ENCODE measurements at regions not wholly inside any gene's neighbourhood (a gene's known extent, or its start where the extent isn't known, plus 50 kb on each side); places are given as distances from the start of the nearest gene placed in this dataset.

- ChIA-PET CTCF (interaction anchor here (0.6 kb wide), 1 partner anchor 170 kb away, joined by 8 read pairs; no protein-coding TSS in a partner anchor), POLR2A (ENCODE audit: low non-redundant PET) (no interaction called here)
- no peak for DNase-seq (ENCODE audit: low spot score)
- no peak overlapping the region for H3K27ac ChIP-seq
- TF ChIP-seq, protein P1, sequence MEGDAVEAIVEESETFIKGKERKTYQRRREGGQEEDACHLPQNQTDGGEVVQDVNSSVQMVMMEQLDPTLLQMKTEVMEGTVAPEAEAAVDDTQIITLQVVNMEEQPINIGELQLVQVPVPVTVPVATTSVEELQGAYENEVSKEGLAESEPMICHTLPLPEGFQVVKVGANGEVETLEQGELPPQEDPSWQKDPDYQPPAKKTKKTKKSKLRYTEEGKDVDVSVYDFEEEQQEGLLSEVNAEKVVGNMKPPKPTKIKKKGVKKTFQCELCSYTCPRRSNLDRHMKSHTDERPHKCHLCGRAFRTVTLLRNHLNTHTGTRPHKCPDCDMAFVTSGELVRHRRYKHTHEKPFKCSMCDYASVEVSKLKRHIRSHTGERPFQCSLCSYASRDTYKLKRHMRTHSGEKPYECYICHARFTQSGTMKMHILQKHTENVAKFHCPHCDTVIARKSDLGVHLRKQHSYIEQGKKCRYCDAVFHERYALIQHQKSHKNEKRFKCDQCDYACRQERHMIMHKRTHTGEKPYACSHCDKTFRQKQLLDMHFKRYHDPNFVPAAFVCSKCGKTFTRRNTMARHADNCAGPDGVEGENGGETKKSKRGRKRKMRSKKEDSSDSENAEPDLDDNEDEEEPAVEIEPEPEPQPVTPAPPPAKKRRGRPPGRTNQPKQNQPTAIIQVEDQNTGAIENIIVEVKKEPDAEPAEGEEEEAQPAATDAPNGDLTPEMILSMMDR (conservative IDR thresholded peaks at IDR 0.05; ENCODE audit: low read depth): no peak
Observed at GRCh38 chr3:72254483-72254882, 469.5 kb upstream of the PROK2 start.

- POLR2A ChIA-PET (ENCODE audit: low non-redundant PET): no interaction called here
- TF ChIP-seq, protein P1 (conservative IDR thresholded peaks at IDR 0.05; ENCODE audit: low read depth): no peak
- no peak overlapping the region for H3K27ac ChIP-seq
- no peak for DNase-seq (ENCODE audit: low spot score)
- CTCF ChIA-PET: no interaction called here
Observed at GRCh38 chr3:72250725-72251124, 465.8 kb upstream of the PROK2 start.

GRCh38 chr3:72248869-72249268 lies 463.9 kb upstream of the PROK2 start:
- ChIA-PET CTCF (interaction anchor here (0.5 kb wide), 1 partner anchor 57 kb away, joined by 3 read pairs; no protein-coding TSS in a partner anchor), POLR2A (ENCODE audit: low non-redundant PET) (interaction anchor here (0.6 kb wide), 1 partner anchor 307 kb away, joined by 3 read pairs; no protein-coding TSS in a partner anchor)
- DNase-seq (ENCODE audit: low spot score): no peak
- H3K27ac ChIP-seq: no peak overlapping the region
- TF ChIP-seq, protein P1 (conservative IDR thresholded peaks at IDR 0.05; ENCODE audit: low read depth): no peak

DNA sequence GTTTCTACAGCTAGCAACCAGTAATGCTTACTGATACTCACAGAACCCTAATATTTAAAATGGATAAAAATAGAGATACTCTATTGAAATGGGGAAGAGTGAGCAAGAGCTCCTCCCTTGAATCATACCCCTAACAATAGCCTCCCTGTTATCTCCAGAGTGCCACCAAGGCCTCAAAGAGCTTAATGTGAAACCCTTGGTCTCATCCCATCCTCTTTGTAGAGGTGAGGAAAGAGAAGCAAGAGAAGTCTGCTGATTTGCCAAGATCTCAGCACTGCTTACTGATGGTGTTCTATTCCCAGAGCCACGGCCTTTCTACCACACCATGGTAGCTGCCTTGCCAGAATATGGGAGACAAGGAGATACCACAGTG lies 463.4 kb upstream of the PROK2 start:
- DNase-seq (ENCODE audit: low spot score): no peak
- CTCF ChIA-PET: interaction anchor here (0.5 kb wide), 1 partner anchor 56 kb away, joined by 3 read pairs; no protein-coding TSS in a partner anchor
- POLR2A ChIA-PET (ENCODE audit: low non-redundant PET): interaction anchor here (0.6 kb wide), 1 partner anchor 307 kb away, joined by 3 read pairs; no protein-coding TSS in a partner anchor
- TF ChIP-seq, protein P1 (conservative IDR thresholded peaks at IDR 0.05; ENCODE audit: low read depth): no peak
- no peak overlapping the region for H3K27ac ChIP-seq

GRCh38 chr3:72247645-72248388 lies 462.9 kb upstream of the PROK2 start:
- DNase-seq (ENCODE audit: low spot score): no peak
- TF ChIP-seq, protein P1 (conservative IDR thresholded peaks at IDR 0.05; ENCODE audit: low read depth): no peak
- ChIA-PET CTCF (no interaction called here), POLR2A (ENCODE audit: low non-redundant PET) (no interaction called here)
- no peak overlapping the region for H3K27ac ChIP-seq

GRCh38 chr3:72247126-72247525 lies 462.2 kb upstream of the PROK2 start:
- ChIA-PET POLR2A (ENCODE audit: low non-redundant PET) (no interaction called here), CTCF (interaction anchor here (0.6 kb wide), 1 partner anchor 1152 kb away, joined by 4 read pairs; no protein-coding TSS in a partner anchor)
- TF ChIP-seq, protein P1 (conservative IDR thresholded peaks at IDR 0.05; ENCODE audit: low read depth): no peak
- DNase-seq (ENCODE audit: low spot score): no peak
- no peak overlapping the region for H3K27ac ChIP-seq
